H1 (cell line): ENCODE measurements at regions not wholly inside any gene's neighbourhood (a gene's known extent, or its start where the extent isn't known, plus 50 kb on each side); places are given as distances from the start of the nearest gene placed in this dataset.

Source experiments
- ASH2L ChIP-seq: fragments of 200-600, 300-600 bp; sonication (generic); IDR thresholded peaks from one replicate; pipeline ENCODE4 v1.7.1; 2017; ENCODE audit warnings: low read length
- CBX8 ChIP-seq: fragments of 300-800, 300-1000 bp; sonication (generic); IDR thresholded peaks from 2 replicates; pipeline ENCODE4 v1.7.1; 2016; ENCODE audit warnings: low read depth, low read length, borderline replicate concordance
- CEBPB ChIP-seq: IDR thresholded peaks from 2 replicates; pipeline ENCODE4 v1.6.1; 2012; ENCODE audit warnings: low read depth, low read length
- KDM5A ChIP-seq: fragments of 200-600 bp; IDR thresholded peaks from 2 replicates; pipeline ENCODE4 v1.7.1; 2012; ENCODE audit warnings: mild to moderate bottlenecking, low read length, inconsistent platforms, mixed read lengths
- MAFK ChIP-seq: IDR thresholded peaks from 2 replicates; pipeline ENCODE4 v1.6.1; 2012; ENCODE audit warnings: low read depth, mild to moderate bottlenecking, improper control_type of control experiment, low read length
- SIN3A ChIP-seq, 2 experiments: IDR thresholded peaks in 1 of 2; conservative IDR thresholded peaks in 1 of 2; 2 replicates each; pipeline ENCODE4 v1.6.1; 2011 to 2012; ENCODE audit warnings: low read length in 2 of 2, improper control_type of control experiment in 1 of 2, low read depth in 1 of 2, mild to moderate bottlenecking in 1 of 2
- TCF12 ChIP-seq: IDR thresholded peaks from 2 replicates; pipeline ENCODE4 v1.6.1; 2011; ENCODE audit warnings: low read depth, mild to moderate bottlenecking, low read length
- TEAD4 ChIP-seq: IDR thresholded peaks from 2 replicates; pipeline ENCODE4 v1.6.1; 2012; ENCODE audit warnings: low read depth, low read length, inconsistent platforms, mixed read lengths

GRCh38 chr10:31678575-31679516 lies 249.8 kb downstream of the ARHGAP12 start (continued):
- TF ChIP-seq MAFK (no peak), CBX8 (no peak), CEBPB (no peak), ASH2L (no peak), TEAD4 (no peak), SIN3A (conservative IDR thresholded peaks at IDR 0.05 in 1 of 2, IDR thresholded peaks at IDR 0.05 in 1 of 2; ENCODE audit: low read depth in 1 of 2, low read length in 2 of 2) (no peak), TCF12 (no peak), KDM5A (no peak)
- TF ChIP-seq, all 59 proteins: peak for 0
